ENCODE measurements at regions not wholly inside any gene's neighbourhood (a gene's known extent, or its start where the extent isn't known, plus 50 kb on each side); places are given as distances from the start of the nearest gene placed in this dataset.
A peak's percentile ranks its signal among the peaks of the same experiment; 100 is the strongest.

DNA sequence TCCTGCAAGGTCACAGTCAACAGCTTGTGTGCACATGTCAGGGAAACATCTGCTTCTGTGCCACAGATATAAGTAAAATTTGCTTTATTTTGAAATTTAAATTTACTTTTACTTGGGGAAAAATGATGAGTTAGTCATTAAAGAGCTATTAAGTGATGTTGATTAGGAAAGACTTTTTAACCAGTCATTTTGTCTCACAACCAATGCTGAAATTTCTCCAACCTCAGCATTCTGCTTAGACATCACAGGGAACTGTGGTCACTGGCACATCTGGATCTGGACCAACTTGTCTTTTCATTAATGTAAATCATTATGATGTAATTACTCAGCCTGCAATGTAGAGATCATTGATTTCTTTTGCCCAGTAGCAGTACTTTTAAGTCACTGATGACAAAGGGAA lies 301.0 kb downstream of the TTLL7 start:
- no peak for DNase-seq (ENCODE audit: low read depth)
- TF ChIP-seq, protein P1, sequence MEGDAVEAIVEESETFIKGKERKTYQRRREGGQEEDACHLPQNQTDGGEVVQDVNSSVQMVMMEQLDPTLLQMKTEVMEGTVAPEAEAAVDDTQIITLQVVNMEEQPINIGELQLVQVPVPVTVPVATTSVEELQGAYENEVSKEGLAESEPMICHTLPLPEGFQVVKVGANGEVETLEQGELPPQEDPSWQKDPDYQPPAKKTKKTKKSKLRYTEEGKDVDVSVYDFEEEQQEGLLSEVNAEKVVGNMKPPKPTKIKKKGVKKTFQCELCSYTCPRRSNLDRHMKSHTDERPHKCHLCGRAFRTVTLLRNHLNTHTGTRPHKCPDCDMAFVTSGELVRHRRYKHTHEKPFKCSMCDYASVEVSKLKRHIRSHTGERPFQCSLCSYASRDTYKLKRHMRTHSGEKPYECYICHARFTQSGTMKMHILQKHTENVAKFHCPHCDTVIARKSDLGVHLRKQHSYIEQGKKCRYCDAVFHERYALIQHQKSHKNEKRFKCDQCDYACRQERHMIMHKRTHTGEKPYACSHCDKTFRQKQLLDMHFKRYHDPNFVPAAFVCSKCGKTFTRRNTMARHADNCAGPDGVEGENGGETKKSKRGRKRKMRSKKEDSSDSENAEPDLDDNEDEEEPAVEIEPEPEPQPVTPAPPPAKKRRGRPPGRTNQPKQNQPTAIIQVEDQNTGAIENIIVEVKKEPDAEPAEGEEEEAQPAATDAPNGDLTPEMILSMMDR (IDR thresholded peaks at IDR 0.05; ENCODE audit: control insufficient read depth, insufficient read depth, low read depth, low read length, missing control alignments): no peak

DNA sequence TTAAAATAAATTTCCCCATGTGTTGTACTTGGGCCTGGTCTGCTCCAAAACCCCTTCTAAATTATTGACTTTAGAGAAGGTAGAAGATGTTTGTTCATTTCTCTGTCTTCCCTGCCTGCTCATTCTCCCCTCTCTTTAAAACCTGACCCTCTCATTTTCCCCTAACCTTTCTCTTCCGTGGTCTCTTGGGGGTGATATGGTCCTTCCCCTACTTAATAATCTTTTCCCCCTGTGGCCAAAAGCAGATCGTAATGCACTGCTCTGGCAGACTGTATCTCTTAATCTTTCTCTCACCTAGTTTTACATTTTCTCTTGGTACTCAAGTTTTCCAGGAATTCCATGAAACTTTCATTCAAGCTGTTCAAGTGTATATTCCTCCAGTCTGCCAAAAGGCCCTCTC lies 301.7 kb downstream of the TTLL7 start:
- TF ChIP-seq, protein P1 (IDR thresholded peaks at IDR 0.05; ENCODE audit: control insufficient read depth, insufficient read depth, low read depth, low read length, missing control alignments): no peak
- no peak overlapping the region for H3K4me3 ChIP-seq (ENCODE audit: control insufficient read depth, low read depth, low read length)
- no peak for DNase-seq (ENCODE audit: low read depth)

More for the DNA sequence above, 301.0 kb downstream of the TTLL7 start:
- no peak overlapping the region for H3K4me3 ChIP-seq (ENCODE audit: control insufficient read depth, low read depth, low read length)

DNA sequence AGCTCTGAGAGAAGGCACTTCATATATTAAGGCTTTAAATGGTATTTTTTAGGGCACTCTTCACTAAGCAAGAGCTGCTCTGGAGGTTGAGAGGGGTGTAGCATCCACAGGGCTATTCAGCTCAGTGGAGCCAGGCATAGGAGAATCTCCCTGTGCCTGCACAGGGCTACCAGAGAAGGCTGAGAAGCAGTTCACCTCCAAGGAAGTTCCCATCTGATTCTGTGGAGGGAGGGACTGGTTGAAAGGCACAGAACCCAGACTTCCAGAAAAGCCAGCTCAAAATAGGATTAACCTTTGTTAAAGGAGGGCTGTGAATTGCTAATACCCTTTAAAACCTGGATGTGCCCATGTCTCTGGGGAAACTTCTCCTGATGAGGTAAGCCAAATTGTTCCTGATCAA lies 304.5 kb downstream of the TTLL7 start:
- DNase-seq (ENCODE audit: low read depth): no peak
- no peak overlapping the region for H3K4me3 ChIP-seq (ENCODE audit: control insufficient read depth, low read depth, low read length)
- TF ChIP-seq, protein P1 (IDR thresholded peaks at IDR 0.05; ENCODE audit: control insufficient read depth, insufficient read depth, low read depth, low read length, missing control alignments): no peak

DNA sequence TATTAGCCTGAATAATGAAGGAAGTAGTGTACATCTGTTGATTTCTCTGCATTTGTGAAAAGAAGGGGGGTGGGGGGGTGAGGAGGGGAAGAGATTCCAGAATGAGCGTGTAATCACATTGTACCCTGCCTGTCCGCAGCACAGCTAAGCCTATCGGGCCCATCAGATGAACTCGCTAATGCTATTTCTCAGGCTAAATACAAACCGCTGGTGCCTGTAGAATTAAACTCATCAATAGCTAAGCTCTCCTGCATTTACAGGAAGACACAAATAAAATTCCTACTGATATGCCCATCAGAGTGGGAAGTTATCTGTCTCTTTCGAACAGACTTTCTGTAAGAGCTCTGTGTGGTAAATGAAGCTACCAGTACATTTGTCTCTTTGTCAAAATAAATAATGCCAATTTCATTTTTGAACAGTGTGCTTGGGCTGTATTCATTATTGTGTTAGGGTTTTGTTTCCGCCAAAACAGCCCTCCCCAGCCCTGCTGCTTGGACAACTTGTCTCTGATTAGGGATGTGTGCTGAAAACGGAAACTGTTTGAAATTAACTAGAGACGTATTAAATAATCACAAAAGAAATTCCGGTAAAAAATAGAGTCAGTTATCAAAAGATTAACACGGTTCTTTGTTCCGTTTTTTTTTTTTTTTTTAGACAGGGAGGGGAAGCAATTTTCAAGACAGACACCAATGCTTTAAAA lies 305.4 kb downstream of the TTLL7 start:
- H3K4me3 ChIP-seq (ENCODE audit: control insufficient read depth, low read depth, low read length): no peak overlapping the region
- TF ChIP-seq, protein P1 (IDR thresholded peaks at IDR 0.05; ENCODE audit: control insufficient read depth, insufficient read depth, low read depth, low read length, missing control alignments): no peak
- no peak for DNase-seq (ENCODE audit: low read depth)

DNA sequence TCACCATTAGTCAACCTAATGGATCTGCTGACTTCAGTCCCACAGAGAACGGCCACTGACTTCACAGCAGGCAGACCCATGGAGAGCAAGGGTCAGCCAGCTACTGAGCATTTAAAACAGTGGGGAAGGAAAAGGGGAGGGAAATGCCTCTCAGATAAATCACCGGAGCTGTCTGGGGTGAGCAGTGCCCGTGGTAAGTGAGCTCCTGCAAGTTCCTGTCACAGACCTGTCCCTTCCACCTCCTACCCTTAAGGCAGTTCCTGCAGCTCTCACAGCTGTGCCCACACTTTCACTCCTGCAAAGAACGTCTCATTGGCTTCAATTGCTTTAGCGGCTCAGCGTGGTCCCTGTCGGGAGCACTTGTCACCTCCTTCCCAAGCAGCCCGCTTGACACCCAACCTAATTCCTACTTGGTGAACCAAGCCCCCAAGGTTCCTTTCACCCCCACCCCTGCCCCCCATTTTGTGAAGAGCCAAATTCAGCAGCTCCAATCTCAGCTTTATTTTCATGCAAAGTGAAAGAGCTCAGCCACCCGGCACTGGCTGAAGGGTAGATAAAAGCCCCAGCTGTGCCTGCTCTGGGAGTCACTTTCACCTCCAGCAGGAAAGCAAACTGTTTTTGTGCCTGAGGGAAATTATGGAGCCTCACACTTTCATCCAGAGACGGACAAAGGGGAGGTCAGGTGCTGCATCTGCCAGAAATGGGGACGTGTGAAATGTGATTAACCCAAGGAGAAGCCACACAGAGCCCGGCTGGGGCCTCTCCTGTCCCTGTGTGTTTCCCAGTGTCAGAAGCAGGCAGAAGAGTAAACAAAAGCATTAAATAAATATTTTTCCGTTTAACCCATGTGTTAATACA lies 306.2 kb downstream of the TTLL7 start:
- TF ChIP-seq, protein P1 (IDR thresholded peaks at IDR 0.05; ENCODE audit: control insufficient read depth, insufficient read depth, low read depth, low read length, missing control alignments): no peak
- peak overlapping the region; percentile 39 for H3K4me3 ChIP-seq (ENCODE audit: control insufficient read depth, low read depth, low read length)
- DNase-seq (ENCODE audit: low read depth): no peak

DNA sequence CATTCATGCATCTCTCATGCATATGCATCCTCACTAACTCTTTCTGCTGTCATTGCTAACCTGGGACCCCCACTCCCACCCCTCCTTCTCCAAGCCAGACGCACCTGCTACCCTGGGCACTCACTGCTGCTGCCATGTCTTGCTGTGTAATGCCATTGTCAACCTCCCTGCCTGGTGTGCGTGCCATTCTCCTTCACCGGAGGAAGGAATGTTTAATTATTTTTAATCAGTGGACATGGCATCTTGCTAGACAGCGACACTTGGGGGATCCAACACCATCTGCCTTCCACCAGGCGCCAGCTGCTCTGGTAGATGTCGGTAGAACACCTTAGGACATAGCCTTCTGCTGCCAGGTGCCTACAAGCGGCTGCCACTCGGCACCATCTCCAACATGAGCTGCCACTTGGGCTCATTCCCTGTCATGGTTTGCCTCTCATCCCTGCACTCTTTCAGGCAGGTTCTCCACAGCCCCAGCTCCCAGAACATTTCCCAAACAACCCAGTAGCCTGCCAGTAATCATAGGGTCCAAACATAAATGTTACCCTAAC lies 306.9 kb downstream of the TTLL7 start:
- H3K4me3 ChIP-seq (ENCODE audit: control insufficient read depth, low read depth, low read length): no peak overlapping the region; the same call in 1 of the 2 replicates
- DNase-seq (ENCODE audit: low read depth): no peak
- TF ChIP-seq, protein P1 (IDR thresholded peaks at IDR 0.05; ENCODE audit: control insufficient read depth, insufficient read depth, low read depth, low read length, missing control alignments): no peak
